OCI-LY7 (cell line): ENCODE measurements at regions not wholly inside any gene's neighbourhood (a gene's known extent, or its start where the extent isn't known, plus 50 kb on each side); places are given as distances from the start of the nearest gene placed in this dataset.

Experiments used
- CTCF ChIP-seq: fragments of 200-600 bp; sonication (generic); conservative IDR thresholded peaks from 2 replicates; pipeline ENCODE4 v1.5.1; 2014; ENCODE audit warnings: mild to moderate bottlenecking, antibody characterized with exemption, low read length, moderate library complexity, mixed read lengths
- EZH2phosphoT487 ChIP-seq: fragments of 200-600 bp; sonication (generic); IDR thresholded peaks from 2 replicates; pipeline ENCODE4 v1.6.1; 2018; ENCODE audit warnings: low read depth, borderline replicate concordance, mild to moderate bottlenecking, mixed run types, antibody characterized with exemption, low read length, moderate library complexity, mixed read lengths

GRCh38 chr7:49264530-49264929 is 340.2 kb downstream of the CDC14C start:
- TF ChIP-seq CTCF (no peak), EZH2phosphoT487 (no peak)
